SIG-M5 (cell line): ENCODE measurements at regions not wholly inside any gene's neighbourhood (a gene's known extent, or its start where the extent isn't known, plus 50 kb on each side); places are given as distances from the start of the nearest gene placed in this dataset.
"Not testable (repeated sequence)": the region's sequence is repeated elsewhere in the genome, so short reads cannot be mapped to it uniquely, and the experiment has no call there.

Experiments used
- DNase-seq: peaks from one replicate; lab custom pipeline; 2025; lab: John Stamatoyannopoulos, UW

- DNase-seq: no peak
Observed at GRCh38 chr2:215537611-215538010, 101.7 kb upstream of the FN1 start.

GRCh38 chr2:215536510-215536909 lies 100.6 kb upstream of the FN1 start:
- no peak for DNase-seq

- DNase-seq: no peak
Observed at GRCh38 chr2:215535741-215536140, 99.9 kb upstream of the FN1 start.

- no peak for DNase-seq
Observed at GRCh38 chr2:215535125-215535668, 99.3 kb upstream of the FN1 start.

- DNase-seq: not testable (repeated sequence)
Observed at GRCh38 chr2:215533716-215534115, 97.8 kb upstream of the FN1 start.

GRCh38 chr2:215532844-215533243 lies 97.0 kb upstream of the FN1 start:
- no peak for DNase-seq

- DNase-seq: no peak
Observed at GRCh38 chr2:215531284-215531683, 95.4 kb upstream of the FN1 start.

GRCh38 chr2:215530191-215530968 lies 94.5 kb upstream of the FN1 start:
- DNase-seq: no peak

GRCh38 chr2:215529271-215529670 lies 93.4 kb upstream of the FN1 start:
- no peak for DNase-seq

GRCh38 chr2:215528555-215528954 lies 92.7 kb upstream of the FN1 start:
- no peak for DNase-seq

- no peak for DNase-seq
Observed at GRCh38 chr2:215527736-215528135, 91.9 kb upstream of the FN1 start.

- no peak for DNase-seq
Observed at GRCh38 chr2:215526341-215526740, 90.5 kb upstream of the FN1 start.

- no peak for DNase-seq
Observed at GRCh38 chr2:215522237-215522636, 86.4 kb upstream of the FN1 start.

GRCh38 chr2:215521031-215521430 lies 85.2 kb upstream of the FN1 start:
- no peak for DNase-seq

- no peak for DNase-seq
Observed at GRCh38 chr2:215517391-215517790, 81.5 kb upstream of the FN1 start.

GRCh38 chr2:215514516-215514915 lies 78.6 kb upstream of the FN1 start:
- DNase-seq: no peak

GRCh38 chr2:215511454-215512346 lies 75.8 kb upstream of the FN1 start:
- no peak for DNase-seq

GRCh38 chr2:215507836-215508235 lies 72.0 kb upstream of the FN1 start:
- DNase-seq: no peak

GRCh38 chr2:215507136-215507535 lies 71.3 kb upstream of the FN1 start:
- peak; percentile 27 for DNase-seq

- no peak for DNase-seq
Observed at GRCh38 chr2:215506604-215506990, 70.7 kb upstream of the FN1 start.

- DNase-seq: peak; percentile 71
Observed at GRCh38 chr2:215505044-215505786, 69.3 kb upstream of the FN1 start.

- no peak for DNase-seq
Observed at GRCh38 chr2:215504547-215504946, 68.7 kb upstream of the FN1 start.
